Sigmoid colon (tissue), 4 donors: ENCODE measurements at regions not wholly inside any gene's neighbourhood (a gene's known extent, or its start where the extent isn't known, plus 50 kb on each side); places are given as distances from the start of the nearest gene placed in this dataset.

Experiments used
- CTCF ChIP-seq, 4 experiments: fragments of 450-650 bp in 3 of 4; fragments of 200-600 bp in 1 of 4; IDR thresholded peaks; one replicate each; pipeline ENCODE4 v1.5.1; 2016 to 2019; ENCODE audit warnings: antibody characterized with exemption in 4 of 4, mild to moderate bottlenecking in 3 of 4, moderate library complexity in 2 of 4
- EP300 ChIP-seq, 4 donors: sonication (generic); formaldehyde crosslinking; IDR thresholded peaks; one replicate each; pipeline ENCODE4 v1.6.1; 2017; ENCODE audit warnings: antibody characterized with exemption in 4 of 4
- POLR2A ChIP-seq, 2 donors: fragments of 450-650 bp; IDR thresholded peaks; one replicate each; pipeline ENCODE4 v1.6.1; 2016; ENCODE audit warnings: antibody characterized with exemption in 2 of 2, mild to moderate bottlenecking in 2 of 2, moderate library complexity in 2 of 2

GRCh38 chr6:141874930-141875602 lies 257.7 kb upstream of the GJE1 start:
- TF ChIP-seq CTCF (IDR thresholded peaks at IDR 0.05) = no peak
- no peak for TF ChIP-seq POLR2A (IDR thresholded peaks at IDR 0.05)
- TF ChIP-seq EP300 (IDR thresholded peaks at IDR 0.05) = no peak
